Fibroblast of skin of left biceps (primary cell): ENCODE measurements at regions not wholly inside any gene's neighbourhood (a gene's known extent, or its start where the extent isn't known, plus 50 kb on each side); places are given as distances from the start of the nearest gene placed in this dataset.
"Not testable (repeated sequence)": the region's sequence is repeated elsewhere in the genome, so short reads cannot be mapped to it uniquely, and the experiment has no call there.

Experiments used
- DNase-seq, 2 experiments: peaks; one replicate each; pipeline ENCODE4 v3.0.0-alpha.2; 2013; ENCODE audit warnings: low read depth in 2 of 2

DNA sequence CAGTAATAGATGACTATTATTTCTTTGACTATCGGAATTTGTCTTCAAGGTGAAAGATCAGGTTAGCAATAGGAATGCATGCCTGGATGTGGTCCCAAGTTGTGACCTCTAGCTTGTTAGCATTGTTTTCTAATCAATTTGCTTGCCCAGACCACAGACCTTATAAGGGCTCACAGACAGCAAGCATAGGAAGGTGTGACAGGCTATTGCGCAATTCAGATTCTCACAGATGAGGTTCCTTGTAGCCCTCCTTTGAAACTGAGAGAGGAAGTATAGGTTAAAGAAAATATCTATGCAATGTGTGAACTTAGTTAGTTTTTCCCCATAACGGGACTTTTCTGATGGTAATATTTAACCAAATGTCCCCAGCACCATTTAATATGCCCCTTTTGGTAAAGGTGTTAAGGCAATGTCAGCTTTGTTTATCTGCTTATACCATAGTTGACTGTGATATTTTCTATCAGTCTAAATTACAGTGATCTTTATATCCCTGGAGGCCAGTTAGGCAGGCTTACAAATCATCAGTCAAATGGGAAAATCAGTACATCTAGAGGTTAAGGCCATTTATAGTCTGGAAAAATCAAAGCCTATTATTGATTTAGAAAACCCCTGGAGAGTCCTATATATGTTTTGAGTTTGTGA, 168.1 kb upstream of the MBNL1 start:
- no peak for DNase-seq

DNA sequence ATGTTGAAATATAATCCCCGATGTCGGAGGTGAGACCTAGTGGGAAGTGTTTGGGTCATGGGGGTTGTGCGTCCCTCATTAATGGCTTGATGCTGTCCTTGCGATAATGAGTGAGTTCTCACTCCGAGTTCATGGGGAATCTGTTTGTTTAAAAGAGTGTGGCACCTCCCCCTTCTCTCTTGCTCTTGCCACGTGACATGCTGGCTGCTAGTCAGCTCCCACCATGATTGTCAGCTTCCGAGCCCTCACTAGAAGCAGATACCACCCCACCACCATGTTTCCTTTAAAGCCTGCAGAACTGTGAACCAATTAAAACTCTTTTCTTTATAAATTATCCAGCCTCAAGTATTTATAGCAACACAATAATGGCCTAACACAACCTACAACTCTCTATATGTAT, 166.3 kb upstream of the MBNL1 start:
- DNase-seq: no peak

DNA sequence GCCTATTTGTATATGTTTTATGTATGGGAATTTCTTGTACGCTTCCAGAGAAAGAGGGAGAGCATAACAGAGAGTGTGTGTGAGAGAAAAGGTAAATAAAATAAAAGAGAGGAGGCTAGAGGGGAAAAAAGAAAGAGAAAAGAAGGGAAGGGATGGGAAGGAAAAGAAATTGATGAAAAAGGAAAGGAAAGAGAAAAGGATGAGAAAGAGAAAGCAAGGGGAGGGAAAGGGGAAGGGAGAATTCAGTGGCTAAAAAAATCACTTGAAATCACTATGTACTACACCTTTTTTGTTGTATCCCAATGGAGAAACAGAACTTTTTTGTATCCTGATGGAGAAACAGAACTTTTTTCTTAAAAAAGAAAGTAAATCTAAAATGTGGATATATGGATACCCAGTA, 165.5 kb upstream of the MBNL1 start:
- DNase-seq: no peak

DNA sequence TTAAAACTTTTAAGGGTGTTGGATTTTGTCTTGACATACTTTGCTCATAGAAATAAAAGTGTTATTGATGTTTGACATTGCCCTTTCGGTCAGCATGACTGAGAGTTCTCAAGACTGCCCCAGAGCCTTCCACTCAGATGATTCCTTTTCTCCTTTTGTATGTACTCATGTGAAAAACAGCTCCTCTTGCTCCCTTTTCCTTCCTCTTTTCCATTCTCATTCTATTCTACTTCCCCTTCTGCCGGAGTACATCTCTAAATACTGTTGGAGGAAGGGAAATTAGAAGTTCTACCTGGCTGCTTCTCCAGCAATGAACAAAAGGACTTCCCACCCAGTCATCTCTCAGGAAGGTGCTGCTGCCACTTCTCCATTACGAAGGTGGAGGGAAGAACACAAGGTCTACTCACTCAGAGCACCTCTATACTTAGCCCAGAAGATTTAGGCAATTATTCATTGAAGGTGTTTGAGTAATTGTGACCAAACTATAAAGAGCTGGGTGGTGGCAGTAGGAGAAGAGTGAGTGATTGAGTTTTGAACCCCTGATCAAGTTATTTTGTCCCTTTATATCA, 163.8 kb upstream of the MBNL1 start:
- no peak for DNase-seq

DNA sequence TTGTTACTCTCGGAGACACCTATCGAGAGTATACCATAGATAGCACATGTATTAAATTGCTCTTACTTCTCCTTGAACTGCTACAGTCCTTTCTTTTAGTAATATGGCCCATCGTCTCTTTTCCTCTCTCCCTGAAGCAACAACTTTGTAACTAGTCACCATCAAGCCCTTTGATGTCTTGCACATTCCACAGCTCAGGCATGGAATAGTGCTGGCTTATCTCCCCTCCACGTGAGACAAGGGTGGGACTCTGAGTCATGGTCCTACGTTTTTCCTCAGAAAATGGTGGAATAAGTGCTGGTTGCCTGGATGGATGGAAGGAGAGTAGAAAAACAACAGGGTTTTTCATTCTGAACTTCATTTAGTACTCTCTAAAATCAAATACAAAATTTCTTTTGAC, 163.3 kb upstream of the MBNL1 start:
- DNase-seq: no peak

DNA sequence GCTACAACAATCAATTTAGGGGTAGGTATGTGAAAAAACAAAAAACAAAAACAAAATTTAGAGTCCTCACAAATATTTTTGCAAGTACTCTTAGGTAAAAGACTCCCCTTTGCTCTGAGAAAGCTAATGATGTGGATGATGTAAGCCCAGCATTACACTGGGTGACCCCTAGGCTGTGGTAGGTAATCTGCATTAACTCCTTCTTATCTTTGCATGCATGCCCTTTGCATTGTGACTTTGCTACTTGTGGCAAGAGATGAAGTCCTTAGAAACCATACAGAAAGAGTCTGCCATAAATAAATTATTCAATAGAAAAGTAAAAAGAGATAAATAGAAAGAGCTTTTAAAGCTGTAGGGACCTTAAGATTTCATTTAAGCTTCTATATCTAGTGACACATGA, 159.7 kb upstream of the MBNL1 start:
- no peak for DNase-seq

DNA sequence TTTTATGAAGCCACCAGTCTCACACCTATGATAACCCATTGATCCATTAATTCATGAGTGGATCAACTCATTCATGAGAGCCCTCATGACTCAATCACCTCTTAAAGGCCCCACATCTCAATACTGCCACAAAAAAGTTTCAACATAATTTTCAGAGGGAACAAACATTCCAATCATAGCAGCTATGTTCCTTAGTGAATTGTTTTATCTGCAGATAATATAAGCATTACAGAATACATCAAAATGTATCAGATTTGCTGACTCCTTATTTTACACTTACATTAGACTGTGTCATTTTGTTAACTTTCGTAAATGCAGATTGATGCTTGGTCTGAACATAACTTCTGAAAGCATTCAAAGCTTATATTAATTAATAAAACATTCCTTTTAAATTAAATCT, 155.3 kb upstream of the MBNL1 start:
- DNase-seq: no peak

DNA sequence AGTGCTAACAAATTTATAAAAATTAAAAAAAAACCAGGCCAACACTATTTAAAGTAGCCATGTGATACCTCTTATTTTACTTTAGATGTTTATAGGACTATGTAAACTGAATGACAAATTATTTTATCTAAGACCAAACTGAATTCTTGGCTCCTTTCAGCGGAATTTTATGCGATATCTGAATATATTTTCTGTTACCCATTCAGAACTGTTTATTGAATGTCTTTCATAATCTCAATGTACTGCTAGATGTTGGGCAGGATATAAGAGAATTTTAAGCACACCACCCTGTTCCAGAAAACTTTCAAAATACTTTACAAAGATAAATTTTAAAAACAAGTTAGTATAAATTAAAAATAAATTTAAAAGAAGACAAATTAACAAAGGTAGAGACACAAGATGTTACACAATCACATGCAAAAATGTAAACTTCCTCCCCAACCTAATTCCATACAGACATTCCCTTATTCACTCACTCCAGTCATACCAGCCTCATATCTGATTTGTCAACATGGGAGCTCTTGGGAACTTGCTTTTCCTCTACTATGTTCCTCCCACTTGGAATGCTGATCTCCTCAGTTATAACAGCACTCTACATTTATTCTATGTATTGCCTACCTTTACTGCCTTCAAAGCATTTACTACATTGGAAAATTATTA, 154.6 kb upstream of the MBNL1 start:
- DNase-seq: no peak

DNA sequence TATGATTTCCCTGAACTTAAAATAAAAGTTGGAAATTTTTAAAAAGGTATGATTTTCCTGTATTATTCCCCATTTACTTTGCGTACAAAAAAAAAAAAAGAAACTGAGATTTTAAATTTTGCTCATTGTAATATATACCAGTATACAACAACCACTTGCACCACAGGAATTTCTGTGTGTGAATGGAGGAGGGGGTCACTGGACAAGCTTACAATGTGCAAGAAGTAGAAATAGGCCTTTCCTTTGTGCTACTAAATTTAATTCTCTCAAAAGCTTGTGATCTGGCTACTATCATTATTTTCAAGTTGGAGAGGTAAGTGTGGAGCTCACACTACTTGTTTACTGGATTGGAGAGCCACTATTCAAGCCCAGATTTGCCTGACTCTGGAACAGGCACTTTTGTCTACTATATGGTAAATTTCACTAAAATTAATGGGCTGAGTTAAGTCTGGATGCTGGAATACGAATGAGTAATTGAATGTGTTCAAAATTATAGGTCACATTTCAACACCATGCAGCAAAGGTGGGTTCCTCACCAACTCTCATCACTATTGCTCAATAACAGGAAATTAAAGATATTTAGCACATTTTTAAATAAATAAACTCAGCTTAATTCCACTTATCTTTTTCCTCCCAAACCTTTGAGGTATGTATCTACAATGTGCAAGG, 148.0 kb upstream of the MBNL1 start:
- DNase-seq: no peak

DNA sequence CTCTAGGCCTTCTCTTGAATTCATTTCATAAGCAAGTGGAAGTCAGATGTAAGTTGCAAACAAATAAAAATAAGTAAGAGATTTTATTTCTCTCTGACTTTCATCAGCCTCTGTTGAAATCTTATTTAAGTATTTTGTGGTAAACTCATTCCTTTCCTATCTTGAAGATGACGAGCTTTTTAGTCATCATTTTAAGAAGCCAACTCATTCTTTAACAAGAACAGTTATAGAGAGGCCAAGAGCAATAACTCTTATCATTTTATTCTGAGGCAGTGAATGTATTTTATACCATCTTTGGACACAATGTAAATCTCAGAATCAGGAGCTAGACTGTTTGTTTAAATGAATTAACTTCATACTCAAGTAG, 147.5 kb upstream of the MBNL1 start:
- DNase-seq: peak; percentile 84 to 89

DNA sequence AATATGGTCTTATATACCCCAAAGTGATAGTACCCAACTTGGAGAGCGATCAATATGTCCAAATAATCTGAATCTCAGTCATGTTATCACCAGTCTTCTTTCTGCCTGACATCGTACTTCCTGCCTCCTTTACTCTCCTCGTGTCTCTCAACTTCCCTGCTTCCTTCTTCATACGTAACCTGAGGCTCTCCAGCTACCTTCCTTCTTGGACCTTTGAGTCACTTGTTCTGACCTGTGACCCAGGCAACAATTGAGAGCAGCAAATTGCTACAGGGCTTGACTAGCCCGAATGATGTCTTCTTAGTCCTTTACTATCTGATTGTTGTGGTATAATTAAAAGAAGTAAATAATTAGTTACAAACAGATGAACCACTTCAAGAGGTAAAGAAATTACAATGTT, 145.9 kb upstream of the MBNL1 start:
- no peak for DNase-seq

DNA sequence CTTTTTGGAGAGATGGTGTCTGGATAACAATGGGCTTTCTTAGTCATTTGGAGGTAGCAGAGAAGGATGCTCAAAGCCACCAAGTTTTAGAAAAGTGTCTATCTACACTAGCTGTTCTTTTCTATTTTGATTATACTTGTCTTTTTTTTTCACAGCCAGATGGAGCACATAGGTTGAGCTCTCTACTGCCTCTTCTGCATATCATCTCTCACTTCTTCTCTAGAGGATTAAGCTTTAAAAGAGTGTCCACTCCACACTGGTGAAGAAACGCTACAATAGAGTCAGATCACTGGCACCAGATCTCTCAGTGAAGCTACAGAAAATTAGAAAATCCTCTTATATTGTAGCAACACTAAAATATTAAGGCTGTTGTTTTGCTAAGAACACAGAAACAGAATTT, 145.3 kb upstream of the MBNL1 start:
- no peak for DNase-seq

DNA sequence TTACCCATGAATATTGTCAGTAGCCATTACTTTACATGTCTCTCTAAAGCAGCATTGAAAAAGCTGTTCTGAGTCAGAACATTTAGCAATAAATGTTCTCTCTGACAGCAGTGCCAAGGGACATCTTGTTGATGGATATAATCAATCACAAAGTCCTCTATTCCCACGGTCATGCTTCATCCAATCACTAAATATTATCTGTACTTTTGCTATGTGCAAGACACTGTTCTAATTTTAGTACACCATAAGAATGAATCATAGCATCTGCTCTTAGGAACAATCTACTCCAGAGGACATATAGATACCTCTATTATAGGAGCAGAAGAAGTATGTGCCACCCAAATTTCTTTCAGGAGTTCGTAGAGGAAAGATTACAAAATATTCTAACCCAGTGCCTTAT, 142.5 kb upstream of the MBNL1 start:
- peak; percentile 51 to 55 for DNase-seq

DNA sequence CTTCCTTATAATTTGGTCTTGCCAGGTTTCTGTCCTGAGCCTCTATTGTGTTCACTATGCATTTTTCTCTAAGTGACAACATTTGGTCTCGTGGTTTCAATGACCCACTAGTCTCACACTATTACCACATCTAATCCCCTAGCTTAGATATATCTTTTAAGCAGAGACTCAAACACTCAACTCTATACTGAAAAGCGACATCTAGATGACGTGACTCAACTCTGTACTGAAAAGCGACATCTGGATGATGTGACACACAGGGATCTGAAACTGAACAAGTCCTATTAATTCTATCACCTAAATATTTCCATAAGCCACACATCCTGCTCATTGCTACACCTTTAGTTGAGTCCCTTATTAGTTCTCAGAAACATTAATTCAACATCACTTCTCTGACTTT, 141.7 kb upstream of the MBNL1 start:
- DNase-seq: no peak

DNA sequence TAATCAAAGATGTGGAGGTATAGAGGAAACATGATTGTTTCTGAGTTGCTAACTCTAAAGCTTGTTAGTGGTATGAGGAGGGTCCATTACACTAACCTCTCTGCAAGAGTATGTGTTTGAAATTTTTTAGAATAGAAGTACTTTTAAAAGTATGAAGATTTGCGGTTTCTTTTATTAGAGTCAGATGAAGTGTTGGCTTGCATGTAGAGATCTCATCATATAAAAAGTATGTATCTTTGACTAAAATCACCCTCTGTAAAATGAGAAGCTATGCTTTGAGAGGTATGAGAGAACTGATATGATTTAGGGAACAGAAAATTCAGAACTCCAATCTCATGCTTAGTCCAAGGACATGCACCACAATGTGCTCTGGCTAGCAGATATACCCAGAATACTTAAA, 140.4 kb upstream of the MBNL1 start:
- peak; percentile 60 to 64 for DNase-seq

DNA sequence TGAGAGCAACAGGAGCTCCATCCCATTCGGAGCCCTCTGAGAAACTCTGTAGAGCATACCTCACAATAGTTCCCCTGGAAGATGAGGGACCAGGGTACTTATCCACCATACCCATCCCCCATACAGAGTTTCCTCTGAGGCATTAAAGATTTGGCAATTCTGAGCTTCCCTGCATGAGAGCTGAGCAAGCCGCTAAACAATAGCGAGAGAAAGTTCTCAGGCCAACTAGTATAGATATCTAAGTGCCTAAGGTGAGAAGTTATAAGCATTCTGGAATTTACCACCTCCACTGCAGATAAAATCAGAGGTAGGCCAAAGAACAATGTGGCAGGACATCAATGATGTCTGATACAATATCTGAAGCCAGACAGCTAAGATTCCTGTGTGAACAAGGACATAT, 129.1 kb upstream of the MBNL1 start:
- no peak for DNase-seq

DNA sequence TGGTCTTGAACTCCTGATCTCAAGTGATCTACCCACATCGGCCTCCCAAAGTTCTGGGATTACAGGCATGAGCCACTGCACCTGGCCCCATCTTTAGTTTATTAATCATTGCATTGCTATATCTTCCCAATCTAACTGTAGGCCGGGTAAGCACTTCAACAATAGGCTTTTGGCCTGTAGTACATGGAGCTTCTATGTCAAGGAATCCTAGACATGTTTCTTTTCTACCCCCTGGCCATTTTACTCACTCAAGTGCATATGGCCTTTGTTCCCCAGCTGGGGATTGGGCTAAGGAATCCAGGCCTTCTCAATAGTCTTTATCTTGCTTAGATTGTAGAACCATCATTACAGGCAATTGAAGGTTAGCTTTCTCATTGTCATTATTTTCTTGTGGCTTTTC, 122.3 kb upstream of the MBNL1 start:
- DNase-seq: no peak

DNA sequence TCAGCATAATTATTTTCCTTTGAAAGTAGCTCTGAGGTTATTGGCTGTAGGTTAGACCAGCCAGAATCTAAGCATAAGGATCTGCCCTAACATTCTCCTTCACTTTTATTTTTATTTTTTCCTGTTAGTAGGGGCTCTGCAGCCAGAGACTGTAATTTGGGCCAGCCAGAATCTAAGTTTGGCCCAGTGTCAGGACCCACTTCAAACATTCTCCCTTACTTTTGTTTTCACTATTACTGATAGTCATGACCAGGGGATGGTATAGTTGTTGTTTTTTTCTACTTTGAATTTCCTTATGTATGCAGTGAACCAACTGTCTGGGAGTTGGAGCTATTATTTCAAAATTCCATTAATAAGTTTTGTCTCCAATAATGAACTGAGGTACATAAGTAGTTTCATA, 121.0 kb upstream of the MBNL1 start:
- DNase-seq: no peak

DNA sequence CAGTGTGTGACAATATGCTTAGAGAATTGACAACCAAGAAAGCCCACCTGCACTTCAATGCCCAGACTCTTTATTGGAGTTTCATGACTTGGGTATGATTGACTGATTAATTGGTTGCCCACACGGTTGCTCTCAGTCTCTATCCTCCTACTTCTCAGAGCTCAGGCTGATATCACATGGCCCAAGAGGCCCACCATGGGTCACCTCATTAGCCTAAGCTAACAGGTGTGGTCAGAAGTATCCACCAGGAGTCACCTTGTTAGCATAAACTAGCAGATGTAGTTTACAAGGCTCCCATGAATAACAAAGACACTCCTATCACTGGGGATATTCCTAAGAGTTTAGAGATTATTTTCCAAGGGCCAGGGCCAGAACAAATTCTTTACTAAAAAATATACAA, 120.2 kb upstream of the MBNL1 start:
- no peak for DNase-seq

DNA sequence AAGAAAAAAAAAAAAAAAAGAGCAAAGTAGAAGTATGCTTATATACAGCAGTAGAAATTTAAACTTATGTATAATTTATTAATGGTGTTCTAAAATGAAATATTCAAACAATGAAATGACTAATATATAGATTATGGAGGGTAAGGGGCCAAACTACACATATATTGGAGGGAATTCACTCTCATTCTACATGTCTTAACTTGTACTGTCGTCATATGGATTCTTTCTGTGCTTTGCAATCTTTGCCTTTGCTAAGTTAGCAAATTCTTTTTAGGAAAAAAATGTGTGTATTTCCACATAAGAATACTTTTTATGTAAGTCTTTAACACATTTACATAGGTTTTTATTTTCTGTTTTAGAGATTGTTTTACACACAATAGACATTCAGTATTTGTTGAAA, 118.9 kb upstream of the MBNL1 start:
- DNase-seq: peak; percentile 34 to 39

DNA sequence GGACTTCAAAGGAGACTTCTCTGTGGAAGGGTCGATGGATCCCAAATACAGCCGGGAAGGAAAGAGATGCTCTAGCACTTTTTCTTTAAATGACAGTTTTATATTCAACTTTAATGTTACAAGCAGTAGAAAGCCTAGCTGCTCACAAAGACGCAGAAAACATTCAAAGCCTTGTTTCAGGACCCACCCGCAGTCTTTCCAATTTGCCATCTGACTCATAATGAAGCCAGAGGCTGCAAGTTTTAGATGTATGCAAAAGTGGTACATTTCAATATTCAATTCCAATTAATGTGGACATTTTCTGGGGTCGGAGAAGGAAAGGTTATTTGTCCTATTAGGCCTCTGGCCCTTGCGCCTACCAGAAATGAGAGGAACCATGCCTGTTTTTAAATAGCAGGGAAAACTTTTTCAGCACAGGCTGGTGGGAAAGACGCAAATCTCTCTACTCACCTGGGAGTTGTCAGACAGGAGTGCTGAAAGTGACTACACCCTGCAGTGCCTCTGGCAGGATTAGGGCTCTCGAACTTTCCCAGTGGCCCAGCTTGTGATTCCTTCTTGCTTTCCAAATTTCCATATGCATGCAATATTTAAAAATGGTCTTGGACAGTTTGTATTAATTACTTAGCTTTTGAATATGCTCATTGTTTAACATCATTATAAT, 117.4 kb upstream of the MBNL1 start:
- no peak for DNase-seq

DNA sequence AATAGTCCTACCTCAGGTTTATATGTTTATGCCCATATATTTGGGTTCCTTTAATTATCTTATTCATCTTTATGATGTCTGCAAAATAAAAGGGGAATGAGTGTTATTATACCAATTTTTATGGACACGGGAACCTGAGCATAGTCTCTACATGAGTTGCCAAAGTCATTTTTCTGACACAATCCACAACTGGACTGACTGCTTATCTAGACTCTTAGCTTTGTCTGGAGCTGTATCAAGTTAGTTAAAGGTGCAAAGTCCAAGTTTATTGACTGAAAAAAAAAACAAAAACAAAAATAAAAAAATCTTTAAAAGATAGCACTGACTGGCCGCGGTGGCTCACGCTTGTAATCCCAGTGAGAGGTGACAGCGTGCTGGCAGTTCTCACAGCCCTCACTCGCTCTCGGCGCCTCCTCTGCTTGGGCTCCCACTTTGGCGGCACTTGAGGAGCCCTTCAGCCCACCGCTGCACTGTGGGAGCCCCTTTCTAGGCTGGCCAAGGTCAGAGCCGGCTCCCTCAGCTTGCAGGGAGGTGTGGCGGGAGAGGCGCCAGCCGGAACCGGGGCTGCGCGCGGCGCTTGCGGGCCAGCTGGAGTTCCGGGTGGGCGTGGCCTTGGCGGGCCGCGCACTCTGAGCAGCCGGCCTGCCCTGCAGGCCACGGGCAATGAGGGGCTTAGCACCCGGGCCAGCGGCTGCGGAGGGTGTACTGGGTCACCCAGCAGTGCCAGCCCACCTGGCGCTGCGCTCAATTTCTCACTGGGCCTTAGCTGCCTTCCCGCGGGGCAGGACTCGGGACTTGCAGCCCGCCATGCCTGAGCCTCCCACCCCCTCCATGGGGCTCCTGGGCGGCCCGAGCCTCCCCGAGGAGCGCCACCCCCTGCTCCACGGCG, 116.6 kb upstream of the MBNL1 start:
- not testable (repeated sequence) for DNase-seq
